NAMALWA (cell line): ENCODE measurements at regions not wholly inside any gene's neighbourhood (a gene's known extent, or its start where the extent isn't known, plus 50 kb on each side); places are given as distances from the start of the nearest gene placed in this dataset.

ENCODE experiments used
- DNase-seq: peaks from one replicate; pipeline ENCODE4 v3.0.0-alpha.2; 2015; ENCODE audit warnings: low spot score

DNA sequence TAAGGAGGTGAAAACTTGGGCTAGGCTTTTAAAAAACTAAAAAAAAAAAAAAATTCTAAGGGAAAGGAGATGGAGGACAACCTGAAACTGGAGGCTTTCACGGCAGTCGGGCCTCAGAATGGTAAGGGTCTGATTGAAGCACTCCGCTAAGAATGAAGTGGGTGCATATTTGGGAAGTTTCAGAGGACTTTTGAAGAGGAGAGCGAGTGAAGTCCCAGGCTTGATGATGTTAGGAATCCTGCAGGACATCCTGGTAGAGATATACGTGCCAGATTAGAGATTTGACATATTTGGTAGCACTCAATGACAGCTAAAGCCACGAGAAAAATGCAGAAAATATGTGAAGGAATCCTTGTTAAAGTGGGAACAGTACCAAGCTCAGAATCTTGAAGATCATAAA lies 186.2 kb downstream of the SNAPC1 start:
- DNase-seq: no peak

DNA sequence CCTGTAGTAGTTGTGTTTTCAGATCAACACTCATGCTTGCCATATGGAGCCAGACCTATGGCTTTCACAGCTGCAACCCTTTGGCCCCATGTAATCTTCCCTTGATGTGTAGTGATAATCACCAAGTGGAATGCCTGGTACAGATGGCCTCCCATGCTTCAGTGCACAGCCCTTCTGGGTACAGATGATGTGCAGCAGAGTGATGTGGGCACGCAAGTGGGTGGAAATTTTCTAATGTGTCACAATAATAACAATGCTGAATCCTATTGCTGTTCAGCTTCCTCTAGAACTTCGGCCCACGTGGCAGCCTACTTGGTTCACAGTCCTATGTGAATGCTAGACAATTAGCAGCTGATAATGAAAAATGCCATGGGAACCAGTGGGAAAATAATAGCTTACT lies 188.1 kb downstream of the SNAPC1 start:
- DNase-seq: peak; percentile 1

DNA sequence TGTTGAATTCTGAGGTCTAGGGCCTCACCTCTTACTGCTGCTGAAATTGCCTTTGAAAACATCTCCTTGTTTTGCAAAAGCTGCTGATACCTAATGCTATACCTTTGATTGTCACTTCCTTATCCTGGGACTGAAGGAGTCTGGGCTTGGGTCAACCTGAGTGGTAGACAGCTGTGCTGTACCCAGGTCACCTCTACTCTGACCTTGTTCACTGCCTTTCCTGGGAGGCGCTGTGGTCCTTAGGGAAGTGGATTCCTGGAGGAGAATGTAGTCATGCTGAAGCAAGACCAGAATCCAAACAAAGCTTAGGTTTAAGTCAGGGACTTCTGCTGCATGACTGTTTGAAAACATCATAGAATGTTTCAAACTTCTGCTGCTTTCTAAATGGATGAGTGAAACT lies 191.4 kb downstream of the SNAPC1 start:
- no peak for DNase-seq

DNA sequence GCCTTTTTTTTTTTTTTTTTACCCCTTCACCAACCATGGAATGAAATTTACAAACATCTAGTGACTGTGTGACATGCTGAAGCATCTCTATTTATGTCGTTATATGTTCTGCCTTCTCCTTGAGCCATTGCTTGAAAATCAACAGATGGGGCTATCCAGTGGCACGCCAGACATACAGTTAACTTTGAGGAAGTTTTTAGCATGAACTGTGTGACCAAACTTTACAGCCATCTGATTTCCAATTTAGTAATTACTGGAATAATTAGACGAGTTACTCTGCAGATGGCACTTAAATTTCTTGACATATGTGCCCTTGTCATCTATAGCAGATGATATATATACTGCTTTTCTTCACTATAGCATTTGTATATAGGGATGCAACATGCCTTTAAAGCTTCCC lies 192.1 kb downstream of the SNAPC1 start:
- no peak for DNase-seq

DNA sequence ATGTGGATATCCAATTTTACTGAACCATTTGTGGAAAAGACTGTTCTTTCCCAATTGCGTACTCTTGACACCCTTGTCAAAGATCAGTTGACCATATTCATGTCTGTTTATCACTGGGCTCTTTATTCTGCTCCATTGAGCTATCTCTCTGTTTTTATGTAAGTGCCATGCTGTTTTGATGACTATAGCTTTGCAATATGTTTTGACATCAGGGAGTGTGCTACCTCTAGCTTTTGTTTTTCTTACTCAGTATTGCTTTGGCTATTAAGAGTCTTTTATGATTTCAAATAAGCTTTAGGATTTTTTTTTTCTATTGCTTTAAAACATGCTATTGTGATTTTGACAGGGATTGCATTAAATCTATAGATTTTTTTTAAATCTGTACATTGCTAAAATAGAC lies 194.3 kb downstream of the SNAPC1 start:
- DNase-seq: no peak

DNA sequence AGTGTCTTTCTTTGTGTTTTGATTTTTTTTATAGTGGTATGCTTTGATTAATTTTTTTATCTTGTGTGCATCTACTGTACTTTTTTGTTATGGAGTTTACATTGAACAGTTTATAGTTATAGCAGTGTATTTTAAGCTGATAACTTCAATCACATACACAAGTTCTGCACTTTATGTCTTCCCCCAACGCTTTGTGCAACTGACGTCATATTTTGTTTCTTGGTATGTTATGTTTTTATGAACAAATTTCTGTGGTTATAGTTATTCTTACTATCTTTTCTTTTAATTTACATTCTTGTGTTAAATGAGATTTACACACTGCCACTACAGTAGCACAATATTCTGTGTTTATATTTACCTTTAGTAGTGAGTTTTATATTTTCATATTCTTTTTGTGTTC lies 197.1 kb downstream of the SNAPC1 start:
- DNase-seq: no peak

DNA sequence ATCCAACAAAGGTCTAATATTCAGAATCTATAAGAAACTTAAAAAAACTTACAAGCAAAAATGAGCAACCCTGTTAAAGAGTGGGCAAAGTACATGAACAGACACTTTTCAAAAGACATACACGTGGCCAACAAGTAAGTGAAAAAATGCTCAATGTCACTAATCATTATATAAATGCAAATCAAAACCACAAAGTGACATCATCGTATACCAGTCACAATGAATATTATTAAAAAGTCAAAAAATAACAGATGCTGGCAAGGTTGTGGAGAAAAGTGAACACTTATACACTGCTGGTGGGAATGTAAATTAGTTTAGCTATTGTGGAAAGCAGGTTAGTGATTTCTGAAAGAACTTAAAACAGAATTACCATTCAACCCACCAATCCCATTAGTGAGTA lies 199.1 kb downstream of the SNAPC1 start:
- no peak for DNase-seq

DNA sequence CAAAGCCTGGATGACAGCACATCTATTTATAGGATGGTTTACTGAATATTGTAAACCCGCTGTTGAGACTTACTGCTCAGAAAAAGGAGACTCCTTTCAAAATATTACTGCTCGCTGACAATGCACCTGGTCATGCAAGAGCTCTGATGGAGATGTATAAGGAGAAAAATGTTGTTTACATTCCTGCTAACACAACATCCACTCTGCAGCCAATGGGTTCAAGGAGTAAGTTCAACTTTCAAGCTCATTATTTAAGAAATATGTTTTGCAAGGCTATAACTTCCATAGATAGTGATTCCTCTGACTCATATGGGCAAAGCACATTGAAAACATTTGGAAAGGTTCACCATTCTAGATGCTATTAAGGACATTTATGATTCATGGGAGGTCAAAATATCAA lies 201.7 kb downstream of the SNAPC1 start:
- no peak for DNase-seq

DNA sequence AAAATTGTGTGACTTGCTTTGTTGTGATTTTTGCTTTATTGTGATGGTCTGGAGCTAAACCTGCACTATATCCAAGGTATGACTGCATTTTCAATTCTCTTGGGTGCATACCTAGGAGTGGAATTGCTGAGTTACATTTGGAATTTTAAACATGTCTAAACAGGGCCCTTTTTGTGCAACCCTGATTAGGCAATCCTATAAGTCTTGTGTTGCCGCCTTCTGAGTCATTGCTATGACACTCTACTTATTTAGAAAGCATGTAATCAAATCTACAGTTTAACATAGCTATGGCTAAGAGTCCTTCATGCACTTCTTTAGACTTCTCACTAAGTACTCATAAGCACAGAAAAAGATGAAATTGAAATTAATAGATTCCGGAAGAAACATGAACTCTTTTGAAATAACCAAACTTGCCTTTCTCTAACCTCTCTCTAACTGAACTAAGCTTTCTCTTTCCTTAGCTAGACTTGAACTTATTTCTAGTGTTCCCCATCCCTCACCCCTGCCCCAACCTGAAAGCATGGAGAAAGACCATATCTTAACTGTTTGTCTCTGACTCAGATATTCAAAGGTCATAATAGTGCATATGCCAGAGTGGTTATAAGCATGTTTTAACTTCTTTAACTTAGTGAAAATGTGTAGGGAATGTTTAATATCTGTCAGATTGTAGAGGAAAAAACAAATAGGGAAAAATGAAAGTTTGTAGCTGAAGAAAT lies 203.0 kb downstream of the SNAPC1 start:
- no peak for DNase-seq

DNA sequence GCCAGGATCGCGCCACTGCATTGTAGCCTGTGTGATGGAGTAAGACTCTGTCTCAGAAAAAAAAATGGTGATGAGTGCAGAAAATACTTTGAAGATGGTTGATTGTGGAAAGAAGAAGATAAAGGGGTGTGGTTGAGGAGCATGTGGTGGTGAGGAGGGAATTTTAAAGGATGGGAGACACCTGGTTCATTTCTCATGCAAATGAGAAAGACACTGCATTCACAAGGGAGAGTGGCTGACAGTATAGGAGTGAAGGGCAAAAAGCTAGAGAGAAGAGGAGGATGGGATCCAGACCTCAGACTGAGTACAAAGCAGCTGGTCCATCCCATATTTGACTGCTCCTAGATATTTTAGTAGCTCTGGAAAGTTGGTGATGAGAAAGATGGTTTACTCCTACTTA lies 206.0 kb downstream of the SNAPC1 start:
- DNase-seq: no peak

DNA sequence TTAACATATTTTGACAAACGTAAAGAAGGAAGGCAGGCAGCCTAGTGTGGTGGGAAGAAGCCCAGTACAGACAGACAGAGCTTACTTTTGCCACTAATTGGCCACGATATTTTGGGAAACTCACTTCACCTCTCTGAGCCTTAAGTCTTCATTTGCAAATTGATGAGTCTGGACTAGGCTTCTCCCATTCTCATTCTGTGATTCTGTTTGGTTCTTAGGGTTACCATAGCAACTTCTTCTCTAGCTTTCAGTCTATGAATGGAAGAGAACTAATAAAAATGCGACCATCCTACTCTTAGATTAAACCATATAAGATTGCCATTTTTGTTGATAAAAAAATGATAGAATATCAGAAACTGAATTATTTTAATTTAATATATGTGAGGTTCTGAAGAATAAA lies 210.5 kb downstream of the SNAPC1 start:
- DNase-seq: no peak

DNA sequence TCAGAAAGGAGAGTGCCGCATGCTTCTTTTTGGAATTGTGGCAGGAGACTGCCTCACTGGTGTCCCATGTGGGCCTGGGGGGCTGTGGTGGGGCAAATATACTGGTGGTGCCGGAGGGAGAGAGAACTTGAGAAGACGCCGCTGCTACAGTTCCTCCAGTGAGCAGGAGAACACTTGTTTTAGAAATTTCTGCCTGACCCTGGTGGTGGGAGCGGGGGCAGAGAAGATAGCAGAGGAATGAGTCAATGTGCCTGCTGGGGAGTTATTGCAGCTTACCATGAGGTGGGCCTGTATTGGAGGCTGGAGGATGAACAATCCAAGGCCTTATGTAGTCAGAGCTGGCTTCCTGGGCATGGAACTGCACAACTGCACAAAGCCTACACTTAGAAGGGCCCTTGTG lies 211.8 kb downstream of the SNAPC1 start:
- no peak for DNase-seq

DNA sequence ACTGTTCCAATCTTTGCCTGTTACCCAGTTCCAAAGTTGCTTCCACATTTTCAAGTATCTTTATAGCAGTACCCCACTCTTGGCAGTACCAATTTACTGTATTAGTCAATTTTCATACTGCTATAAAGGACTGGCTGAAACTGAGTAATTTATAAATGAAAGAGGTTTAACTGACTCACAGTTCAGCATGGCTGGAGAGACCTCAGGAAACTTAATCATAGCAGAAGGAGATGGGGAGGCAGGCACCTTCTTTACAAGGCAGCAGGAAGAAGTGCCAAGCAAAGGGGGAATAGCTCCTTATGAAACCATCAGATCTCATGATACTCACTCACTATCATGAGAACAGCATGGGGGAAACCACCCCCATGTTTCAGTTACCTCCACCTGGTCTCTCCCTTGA lies 215.0 kb downstream of the SNAPC1 start:
- no peak for DNase-seq

DNA sequence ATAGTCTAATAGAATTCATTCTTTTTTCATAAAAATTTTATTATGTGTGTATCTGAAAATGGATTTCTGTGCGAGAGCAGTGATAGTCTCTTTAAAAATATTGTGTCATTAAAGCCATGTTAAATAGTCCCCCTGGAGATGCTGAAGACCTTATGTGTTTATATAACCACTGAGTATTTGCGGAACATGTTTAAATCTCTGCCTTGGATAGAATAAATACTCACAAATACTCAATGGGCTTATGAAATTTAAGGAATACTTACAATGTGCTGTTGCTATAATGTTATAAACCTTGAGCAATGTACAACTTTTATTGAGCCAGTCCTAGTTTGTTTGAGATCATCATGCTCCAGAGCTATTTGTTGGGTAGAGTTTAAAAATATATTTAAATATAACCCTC lies 226.0 kb downstream of the SNAPC1 start:
- DNase-seq: no peak

DNA sequence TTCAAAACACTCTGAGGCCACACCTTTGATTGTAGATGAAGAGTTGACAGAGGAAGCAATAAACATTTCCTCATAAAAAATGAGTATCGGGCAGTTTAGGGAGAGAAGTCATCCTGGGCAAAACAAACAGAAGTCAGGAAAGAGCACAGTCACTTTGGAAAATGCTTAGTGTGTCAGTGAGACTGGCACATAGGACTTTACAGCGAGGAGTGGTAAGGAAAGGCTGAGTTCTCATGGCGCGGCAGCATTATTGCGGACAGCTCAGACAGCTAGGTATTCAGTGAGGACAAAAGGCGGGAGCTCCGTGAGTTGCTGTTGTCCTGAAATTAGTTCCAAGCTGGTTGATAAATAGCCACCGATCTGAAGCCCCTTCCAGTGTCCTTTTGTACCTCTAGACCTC lies 229.9 kb downstream of the SNAPC1 start:
- DNase-seq: no peak

DNA sequence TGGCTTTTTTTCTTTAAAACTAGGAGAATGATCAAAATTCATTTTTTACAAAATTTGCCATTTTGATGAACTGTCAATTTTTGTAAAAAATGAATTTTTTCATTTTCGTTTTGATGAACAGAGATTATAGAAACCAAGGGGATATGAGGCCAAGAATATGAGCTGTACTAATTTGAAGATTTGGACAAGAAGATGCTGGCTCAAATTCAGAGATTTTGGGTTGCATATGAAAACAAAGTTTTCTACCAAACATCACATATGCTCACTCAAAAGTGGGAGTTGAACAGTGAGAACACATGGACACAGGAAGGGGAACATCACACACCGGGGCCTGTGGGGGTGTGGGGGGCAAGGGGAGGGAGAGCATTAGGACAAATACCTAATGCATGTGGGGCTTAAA lies 230.7 kb downstream of the SNAPC1 start:
- no peak for DNase-seq

DNA sequence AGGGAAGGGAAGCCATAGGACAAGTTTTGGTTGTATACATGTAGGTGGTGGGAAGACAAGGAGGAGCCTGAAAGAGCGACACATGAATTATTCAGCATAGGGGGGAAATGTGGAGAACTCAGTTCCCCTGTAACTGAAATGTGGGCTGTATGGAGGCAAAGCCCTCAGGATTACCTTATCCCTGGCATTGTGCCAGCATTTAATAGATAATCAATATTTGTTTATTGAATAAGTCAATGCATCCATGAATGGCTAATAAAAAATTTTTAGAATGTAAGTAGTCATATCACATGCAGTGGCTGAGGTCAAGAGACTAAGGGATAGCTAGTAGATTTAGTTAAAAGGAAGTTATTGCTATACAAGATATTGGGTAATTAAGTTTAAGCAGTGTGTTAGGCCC lies 232.4 kb downstream of the SNAPC1 start:
- no peak for DNase-seq

DNA sequence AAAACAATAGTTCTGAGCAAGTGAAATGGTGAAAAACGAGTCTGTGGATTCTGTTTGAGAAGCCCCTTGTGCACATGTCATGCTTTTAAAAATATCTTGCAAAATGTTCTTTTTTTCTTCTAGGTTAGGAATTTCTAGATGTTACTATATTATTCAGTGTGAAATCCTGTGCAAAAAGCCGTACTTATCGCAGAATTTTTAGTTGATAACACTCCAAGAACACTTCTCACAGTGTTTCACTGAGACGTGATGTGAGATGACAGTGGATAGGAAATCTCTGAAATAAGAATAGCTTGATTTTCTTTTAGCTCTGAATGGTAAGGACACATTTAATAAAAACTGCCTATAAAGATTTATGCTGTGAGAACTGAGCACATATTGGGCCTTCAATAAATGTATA lies 234.5 kb downstream of the SNAPC1 start:
- no peak for DNase-seq

DNA sequence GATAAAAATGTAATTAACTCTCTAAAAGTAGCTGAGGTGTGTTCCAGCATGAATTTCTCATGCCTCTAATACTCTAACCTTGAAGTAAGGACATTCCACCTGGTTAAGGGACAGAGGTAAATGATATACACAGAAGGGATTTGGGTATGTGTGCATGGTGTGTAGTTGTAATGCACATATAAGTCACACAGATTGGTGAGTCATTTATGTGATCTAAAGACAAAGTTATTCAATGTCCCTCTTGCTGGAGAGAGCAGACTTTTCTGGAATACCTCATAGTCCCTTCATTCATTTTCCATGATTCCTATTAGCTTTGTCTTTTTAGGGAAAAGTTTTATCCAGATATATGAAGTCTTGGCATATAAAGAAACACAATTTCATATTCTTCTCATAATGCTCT lies 234.9 kb downstream of the SNAPC1 start:
- DNase-seq: no peak

DNA sequence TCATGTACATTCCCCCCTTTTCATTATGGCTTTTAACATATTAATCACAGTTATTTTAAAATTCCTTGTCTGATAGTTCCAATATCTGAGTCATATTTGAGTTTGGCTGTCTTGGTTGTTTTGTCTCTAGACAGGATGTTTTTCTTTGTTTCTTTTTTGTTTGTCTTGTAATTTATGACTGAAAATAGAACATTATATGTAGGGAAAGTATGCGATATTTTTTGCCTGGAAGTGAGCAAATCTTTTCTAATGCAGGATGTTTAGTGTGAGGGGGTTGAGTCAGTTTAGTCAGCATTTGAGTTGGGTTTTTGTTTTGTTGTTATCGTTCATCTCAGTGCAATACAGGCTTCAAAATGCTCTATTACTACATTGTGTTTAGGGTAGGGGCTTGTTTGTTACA lies 239.7 kb downstream of the SNAPC1 start:
- DNase-seq: no peak

DNA sequence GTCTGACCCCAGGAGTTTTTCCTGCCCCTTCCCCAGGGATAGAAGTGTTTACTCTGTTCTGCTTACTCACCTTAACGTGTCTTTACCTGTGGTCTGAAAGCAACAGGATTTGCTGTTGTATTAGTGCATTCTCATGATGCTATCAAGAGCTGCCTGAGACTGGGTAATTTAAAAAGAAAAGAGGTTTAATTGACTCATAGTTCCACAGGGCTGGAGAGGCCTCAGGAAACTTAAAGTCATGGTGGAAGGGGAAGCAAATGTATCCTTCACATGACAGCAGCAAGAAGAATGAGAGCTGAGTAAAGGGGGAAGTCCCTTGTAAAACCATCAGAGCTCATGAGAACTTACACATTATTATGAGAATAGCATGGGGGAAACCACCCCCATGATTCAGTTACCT lies 240.4 kb downstream of the SNAPC1 start:
- DNase-seq: no peak

DNA sequence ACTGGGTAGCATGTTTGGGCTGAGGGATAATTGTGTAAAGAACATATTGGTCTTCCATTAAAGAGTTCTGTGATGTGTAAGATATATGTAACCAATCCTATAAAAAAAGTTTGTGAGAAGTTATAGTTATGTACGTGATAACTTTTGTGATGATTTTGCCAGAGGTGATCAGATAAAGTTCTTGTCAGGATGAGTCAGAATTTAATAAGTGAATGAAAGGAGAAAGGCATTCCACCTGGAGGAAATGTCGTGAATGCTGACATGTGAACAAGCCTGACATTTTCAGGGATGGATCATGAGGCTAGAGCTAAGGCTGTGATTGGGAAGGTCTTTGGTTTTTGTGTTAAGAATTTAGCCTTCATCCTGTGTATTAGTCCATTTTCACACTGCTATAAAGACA lies 241.5 kb downstream of the SNAPC1 start:
- no peak for DNase-seq

DNA sequence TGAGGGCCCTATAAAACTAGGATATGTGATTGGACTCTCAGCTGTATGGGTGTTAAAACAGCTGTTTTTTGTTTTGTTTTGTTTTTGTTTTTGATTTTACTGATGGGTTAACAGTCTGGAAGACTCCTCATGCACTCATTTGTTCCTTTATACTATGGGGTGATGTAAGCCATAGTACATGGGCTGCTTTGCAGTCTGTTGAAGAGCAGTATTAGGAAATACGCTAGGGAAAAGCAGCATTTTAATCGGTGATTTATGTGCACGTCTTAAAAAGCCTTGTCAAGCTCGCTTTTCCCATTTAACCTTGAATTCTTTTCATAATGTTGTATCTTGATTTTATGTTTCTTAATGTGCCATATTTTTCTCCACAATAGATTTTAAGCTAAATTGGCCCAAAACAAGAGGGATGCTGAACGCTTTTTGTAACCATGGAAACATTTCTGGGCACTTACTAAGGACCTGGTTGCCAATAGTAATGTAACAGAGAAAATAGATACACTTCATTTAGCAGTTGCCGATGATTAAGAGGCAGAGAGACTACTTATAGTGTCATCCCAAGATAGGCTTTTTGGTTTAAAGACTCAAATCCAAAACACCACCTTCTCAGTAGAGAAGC lies 244.0 kb downstream of the SNAPC1 start:
- DNase-seq: no peak

DNA sequence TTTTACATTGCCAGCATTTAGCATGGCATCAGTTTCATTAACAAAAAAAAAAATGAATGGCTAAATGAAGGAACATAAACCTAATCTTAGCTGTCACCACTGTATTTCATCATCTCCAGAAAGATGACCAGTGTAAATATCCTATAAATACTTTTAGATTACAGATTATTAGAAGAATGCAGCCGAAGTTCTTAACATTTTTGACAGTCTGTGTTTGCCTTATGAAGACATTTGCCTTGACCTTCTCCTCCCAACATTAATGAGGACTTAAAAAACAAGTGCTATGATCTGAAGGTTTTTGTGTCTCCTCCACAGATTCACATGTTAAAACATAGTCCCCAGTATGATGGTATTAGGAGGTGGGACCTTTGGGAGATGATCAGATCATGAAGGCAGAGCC lies 253.0 kb downstream of the SNAPC1 start:
- DNase-seq: no peak
